Lower leg skin (tissue), 4 donors: ENCODE measurements at regions not wholly inside any gene's neighbourhood (a gene's known extent, or its start where the extent isn't known, plus 50 kb on each side); places are given as distances from the start of the nearest gene placed in this dataset.

Experiments used
- DNase-seq, 2 donors: peaks; one replicate each; pipeline ENCODE4 v3.0.0-alpha.2; 2019; ENCODE audit warnings: low spot score in 2 of 2
- H3K4me3 ChIP-seq: fragments of 200-600 bp; sonication (generic); 2 replicates; pipeline ENCODE4 v1.5.1; 2017; ENCODE audit warnings: mild to moderate bottlenecking, low read depth; ENCODE audit not compliant: poor library complexity, severe bottlenecking
- POLR2A ChIP-seq, 2 donors: fragments of 450-650 bp; IDR thresholded peaks; one replicate each; pipeline ENCODE4 v1.6.1; 2016 to 2017; ENCODE audit warnings: antibody characterized with exemption in 2 of 2, mild to moderate bottlenecking in 1 of 2, moderate library complexity in 1 of 2
- WGBS, 2 donors: methylation state at CpG; one replicate each; pipeline ENCODE4 v1.1.5; 2018; 5-methylcytosine and 5-hydroxymethylcytosine counted together
- intact Hi-C: fragments of 100-400 bp; cut with DNase I; formaldehyde crosslinking; loops from one replicate; pipeline ENCODE4 v1.15.0; 2023; ENCODE audit warnings: low total_unique reads
- TF ChIP-seq, protein P1 (sequence below), 3 donors: fragments of 450-650 bp; IDR thresholded peaks; one replicate each; pipeline ENCODE4 v1.5.1; 2016; ENCODE audit warnings: antibody characterized with exemption in 3 of 3, mild to moderate bottlenecking in 3 of 3, moderate library complexity in 2 of 3

GRCh38 chr3:10627884-10628572, 122.6 kb upstream of the ATP2B2 start:
- DNase-seq = no peak
- TF ChIP-seq, protein P1, sequence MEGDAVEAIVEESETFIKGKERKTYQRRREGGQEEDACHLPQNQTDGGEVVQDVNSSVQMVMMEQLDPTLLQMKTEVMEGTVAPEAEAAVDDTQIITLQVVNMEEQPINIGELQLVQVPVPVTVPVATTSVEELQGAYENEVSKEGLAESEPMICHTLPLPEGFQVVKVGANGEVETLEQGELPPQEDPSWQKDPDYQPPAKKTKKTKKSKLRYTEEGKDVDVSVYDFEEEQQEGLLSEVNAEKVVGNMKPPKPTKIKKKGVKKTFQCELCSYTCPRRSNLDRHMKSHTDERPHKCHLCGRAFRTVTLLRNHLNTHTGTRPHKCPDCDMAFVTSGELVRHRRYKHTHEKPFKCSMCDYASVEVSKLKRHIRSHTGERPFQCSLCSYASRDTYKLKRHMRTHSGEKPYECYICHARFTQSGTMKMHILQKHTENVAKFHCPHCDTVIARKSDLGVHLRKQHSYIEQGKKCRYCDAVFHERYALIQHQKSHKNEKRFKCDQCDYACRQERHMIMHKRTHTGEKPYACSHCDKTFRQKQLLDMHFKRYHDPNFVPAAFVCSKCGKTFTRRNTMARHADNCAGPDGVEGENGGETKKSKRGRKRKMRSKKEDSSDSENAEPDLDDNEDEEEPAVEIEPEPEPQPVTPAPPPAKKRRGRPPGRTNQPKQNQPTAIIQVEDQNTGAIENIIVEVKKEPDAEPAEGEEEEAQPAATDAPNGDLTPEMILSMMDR (IDR thresholded peaks at IDR 0.05) = no peak
- no peak for TF ChIP-seq POLR2A (IDR thresholded peaks at IDR 0.05)
- H3K4me3 ChIP-seq = no peak overlapping the region
- intact Hi-C loops = no loop called here
- WGBS, 2 donors = 68 to 76% methylated on average over 13 of the region's 13 CpGs

- 78 to 81% methylated on average over 30 of the region's 30 CpGs for WGBS, 2 donors
- TF ChIP-seq POLR2A (IDR thresholded peaks at IDR 0.05) = no peak
- TF ChIP-seq, protein P1 (IDR thresholded peaks at IDR 0.05) = no peak
- intact Hi-C loops = no loop called here
- H3K4me3 ChIP-seq = no peak overlapping the region
- no peak for DNase-seq
Measured at GRCh38 chr3:10628891-10629670, 123.7 kb upstream of the ATP2B2 start.

DNA sequence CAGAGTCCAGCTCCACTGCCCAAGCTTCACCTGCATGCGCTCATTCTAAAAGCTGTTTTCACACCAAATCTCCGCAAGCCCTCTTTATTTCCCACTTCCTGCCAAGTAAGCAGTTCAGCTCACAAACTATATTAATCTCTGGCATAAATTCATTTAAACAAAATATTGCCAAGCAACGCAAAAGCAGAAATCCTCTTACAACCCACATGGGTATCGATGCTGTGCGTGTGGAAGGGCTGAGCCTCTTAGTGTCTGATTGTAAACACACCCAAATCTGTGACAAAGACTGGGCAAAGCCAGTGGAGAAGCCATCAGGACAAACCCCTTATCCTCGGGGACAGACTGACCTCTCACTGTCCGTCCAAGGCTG, 124.3 kb upstream of the ATP2B2 start:
- H3K4me3 ChIP-seq = no peak overlapping the region
- no peak for DNase-seq
- WGBS, 2 donors = 49 to 64% methylated on average over 7 of the region's 7 CpGs
- TF ChIP-seq POLR2A (IDR thresholded peaks at IDR 0.05) = no peak
- TF ChIP-seq, protein P1 (IDR thresholded peaks at IDR 0.05) = no peak
- intact Hi-C loops = no loop called here

- no peak overlapping the region for H3K4me3 ChIP-seq
- intact Hi-C loops = no loop called here
- TF ChIP-seq, protein P1 (IDR thresholded peaks at IDR 0.05) = no peak
- no peak for TF ChIP-seq POLR2A (IDR thresholded peaks at IDR 0.05)
- DNase-seq = no peak
- 63 to 64% methylated on average over 1 of the region's 1 CpG for WGBS, 2 donors
Measured at GRCh38 chr3:10631224-10631623, 125.8 kb upstream of the ATP2B2 start.

DNA sequence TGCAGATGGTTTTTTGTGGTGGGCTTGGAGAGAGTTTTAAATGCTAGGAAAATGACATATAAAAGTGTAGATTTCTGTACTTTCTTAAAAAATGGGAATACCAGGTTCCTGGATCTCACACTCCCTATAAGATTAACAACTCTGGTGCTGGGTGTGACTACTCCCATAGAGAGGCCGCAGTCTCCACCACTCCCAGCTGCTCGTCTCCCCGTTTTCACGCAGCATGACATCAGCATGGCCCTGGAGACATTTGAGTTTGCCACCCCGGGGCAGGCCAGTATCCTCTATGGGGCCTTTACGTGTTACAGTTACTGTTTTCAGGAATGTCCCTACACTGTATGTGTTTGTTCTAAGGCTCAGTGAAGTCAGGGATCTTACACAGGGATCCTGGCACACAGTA, 126.7 kb upstream of the ATP2B2 start:
- intact Hi-C loops = no loop called here
- H3K4me3 ChIP-seq = no peak overlapping the region
- WGBS, 2 donors = 81 to 90% methylated on average over 6 of the region's 6 CpGs
- TF ChIP-seq POLR2A (IDR thresholded peaks at IDR 0.05) = no peak
- TF ChIP-seq, protein P1 (IDR thresholded peaks at IDR 0.05) = no peak
- DNase-seq = no peak
